Adrenal gland (tissue), 5 donors: ENCODE measurements at regions not wholly inside any gene's neighbourhood (a gene's known extent, or its start where the extent isn't known, plus 50 kb on each side); places are given as distances from the start of the nearest gene placed in this dataset.

Source experiments
- POLR2A ChIP-seq, 2 donors: fragments of 450-650 bp; IDR thresholded peaks; one replicate each; pipeline ENCODE4 v1.6.1; 2017; ENCODE audit warnings: antibody characterized with exemption in 2 of 2, mild to moderate bottlenecking in 2 of 2, moderate library complexity in 1 of 2
- TF ChIP-seq, protein P1 (sequence below), 6 experiments: fragments of 450-650 bp in 4 of 6; fragments of 200-600 bp in 2 of 6; sonication (generic) in 1 of 6; IDR thresholded peaks; 1 replicate in 5 of 6; 2 replicates in 1 of 6; pipeline versions ENCODE4 v1.5.1 to v1.8.0; 2016 to 2021; ENCODE audit warnings: antibody characterized with exemption in 6 of 6, mild to moderate bottlenecking in 2 of 6, moderate library complexity in 1 of 6
- donor health status: DM: no; HTN: no; CAD: no.

DNA sequence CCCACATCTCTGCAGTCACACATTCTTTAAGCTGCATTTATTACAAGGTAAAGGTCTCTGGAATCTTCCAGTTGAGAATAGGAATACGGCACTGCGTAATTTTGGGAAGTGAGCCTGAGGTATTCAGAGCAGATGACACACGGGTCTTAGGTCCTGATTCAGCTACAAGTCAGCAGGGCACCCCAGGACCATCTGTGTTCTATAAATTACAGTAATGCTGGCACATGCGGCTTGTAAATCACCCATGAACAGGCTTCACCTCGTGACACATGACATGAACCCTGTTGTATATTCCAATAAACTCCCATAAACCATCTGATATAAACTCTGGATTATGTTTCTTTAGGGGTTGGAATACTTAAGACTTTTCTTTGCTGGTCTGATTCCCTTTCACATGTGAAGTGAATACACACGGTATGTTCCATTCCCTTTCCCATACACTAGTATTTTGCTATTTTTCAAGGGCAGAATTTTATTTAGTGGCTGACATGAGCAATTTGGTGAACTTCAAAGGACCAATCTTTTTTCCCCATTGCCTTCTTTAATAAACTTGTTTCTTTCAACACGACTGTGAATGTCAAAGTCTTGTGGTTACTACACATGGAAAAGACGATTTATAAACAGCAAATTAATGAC lies 298.6 kb downstream of the MEIS1 start:
- TF ChIP-seq, protein P1, sequence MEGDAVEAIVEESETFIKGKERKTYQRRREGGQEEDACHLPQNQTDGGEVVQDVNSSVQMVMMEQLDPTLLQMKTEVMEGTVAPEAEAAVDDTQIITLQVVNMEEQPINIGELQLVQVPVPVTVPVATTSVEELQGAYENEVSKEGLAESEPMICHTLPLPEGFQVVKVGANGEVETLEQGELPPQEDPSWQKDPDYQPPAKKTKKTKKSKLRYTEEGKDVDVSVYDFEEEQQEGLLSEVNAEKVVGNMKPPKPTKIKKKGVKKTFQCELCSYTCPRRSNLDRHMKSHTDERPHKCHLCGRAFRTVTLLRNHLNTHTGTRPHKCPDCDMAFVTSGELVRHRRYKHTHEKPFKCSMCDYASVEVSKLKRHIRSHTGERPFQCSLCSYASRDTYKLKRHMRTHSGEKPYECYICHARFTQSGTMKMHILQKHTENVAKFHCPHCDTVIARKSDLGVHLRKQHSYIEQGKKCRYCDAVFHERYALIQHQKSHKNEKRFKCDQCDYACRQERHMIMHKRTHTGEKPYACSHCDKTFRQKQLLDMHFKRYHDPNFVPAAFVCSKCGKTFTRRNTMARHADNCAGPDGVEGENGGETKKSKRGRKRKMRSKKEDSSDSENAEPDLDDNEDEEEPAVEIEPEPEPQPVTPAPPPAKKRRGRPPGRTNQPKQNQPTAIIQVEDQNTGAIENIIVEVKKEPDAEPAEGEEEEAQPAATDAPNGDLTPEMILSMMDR (IDR thresholded peaks at IDR 0.05) = no peak
- no peak for TF ChIP-seq POLR2A (IDR thresholded peaks at IDR 0.05)
